ENCODE measurements at regions not wholly inside any gene's neighbourhood (a gene's known extent, or its start where the extent isn't known, plus 50 kb on each side); places are given as distances from the start of the nearest gene placed in this dataset.

DNA sequence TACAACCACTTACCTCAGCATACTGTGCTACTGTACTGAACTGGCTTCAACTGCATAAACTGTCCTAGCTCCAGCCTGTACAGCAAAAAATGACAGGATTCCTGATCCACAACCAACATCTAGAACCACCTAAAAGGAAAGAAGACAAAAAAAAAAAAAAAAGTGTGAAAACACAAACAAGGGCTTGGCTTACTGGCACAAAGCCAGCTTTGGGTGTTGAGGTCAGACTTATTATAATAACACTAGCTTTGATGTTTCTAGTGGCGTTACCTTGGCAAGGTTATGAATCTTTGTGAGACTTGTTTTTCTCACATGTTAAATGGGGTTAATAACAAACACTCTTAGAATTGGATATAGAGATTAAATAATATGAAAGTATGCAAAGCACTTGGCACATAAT, 148.5 kb upstream of the PUM3 start:
- Histone ChIP-seq H3K4me1 (no peaks in the 10 kb centered on the region), H3K4me3 (no peak overlapping the region), H3K9me3 (ENCODE audit: low read depth) (no peaks in the 10 kb centered on the region), H3K79me2 (ENCODE audit: low read depth) (no peaks in the 10 kb centered on the region), H3K9ac (no peak overlapping the region), H3K27me3 (no peaks in the 10 kb centered on the region), H3K27ac (no peak overlapping the region), H4K20me1 (ENCODE audit: low read depth) (no peaks in the 10 kb centered on the region), H2AFZ (replicated peaks) (no peak overlapping the region), H3F3A (ENCODE audit: low read depth) (no peaks in the 10 kb centered on the region), H3K4me2 (no peak overlapping the region), H3K36me3 (no peaks in the 10 kb centered on the region)
- H3K4me1 Mint-ChIP-seq, result no peaks in the 10 kb centered on the region
- H3K36me3 Mint-ChIP-seq, result no peaks in the 10 kb centered on the region
- no peaks in the 10 kb centered on the region for H3K9me3 Mint-ChIP-seq
- no peak overlapping the region for H3K27ac Mint-ChIP-seq
- no peak overlapping the region for H3K4me3 Mint-ChIP-seq
- DNase-seq (ENCODE audit: low spot score), result no peak
- peaks cover 5% of the 10 kb centered on the region for H3K27me3 Mint-ChIP-seq (ENCODE audit: insufficient read depth, low read depth)
- TF ChIP-seq, protein P1, sequence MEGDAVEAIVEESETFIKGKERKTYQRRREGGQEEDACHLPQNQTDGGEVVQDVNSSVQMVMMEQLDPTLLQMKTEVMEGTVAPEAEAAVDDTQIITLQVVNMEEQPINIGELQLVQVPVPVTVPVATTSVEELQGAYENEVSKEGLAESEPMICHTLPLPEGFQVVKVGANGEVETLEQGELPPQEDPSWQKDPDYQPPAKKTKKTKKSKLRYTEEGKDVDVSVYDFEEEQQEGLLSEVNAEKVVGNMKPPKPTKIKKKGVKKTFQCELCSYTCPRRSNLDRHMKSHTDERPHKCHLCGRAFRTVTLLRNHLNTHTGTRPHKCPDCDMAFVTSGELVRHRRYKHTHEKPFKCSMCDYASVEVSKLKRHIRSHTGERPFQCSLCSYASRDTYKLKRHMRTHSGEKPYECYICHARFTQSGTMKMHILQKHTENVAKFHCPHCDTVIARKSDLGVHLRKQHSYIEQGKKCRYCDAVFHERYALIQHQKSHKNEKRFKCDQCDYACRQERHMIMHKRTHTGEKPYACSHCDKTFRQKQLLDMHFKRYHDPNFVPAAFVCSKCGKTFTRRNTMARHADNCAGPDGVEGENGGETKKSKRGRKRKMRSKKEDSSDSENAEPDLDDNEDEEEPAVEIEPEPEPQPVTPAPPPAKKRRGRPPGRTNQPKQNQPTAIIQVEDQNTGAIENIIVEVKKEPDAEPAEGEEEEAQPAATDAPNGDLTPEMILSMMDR (IDR thresholded peaks at IDR 0.05), result no peak
- TF ChIP-seq EZH2phosphoT487 (IDR thresholded peaks at IDR 0.05) (no peak), EZH2 (IDR thresholded peaks at IDR 0.05) (no peak)

DNA sequence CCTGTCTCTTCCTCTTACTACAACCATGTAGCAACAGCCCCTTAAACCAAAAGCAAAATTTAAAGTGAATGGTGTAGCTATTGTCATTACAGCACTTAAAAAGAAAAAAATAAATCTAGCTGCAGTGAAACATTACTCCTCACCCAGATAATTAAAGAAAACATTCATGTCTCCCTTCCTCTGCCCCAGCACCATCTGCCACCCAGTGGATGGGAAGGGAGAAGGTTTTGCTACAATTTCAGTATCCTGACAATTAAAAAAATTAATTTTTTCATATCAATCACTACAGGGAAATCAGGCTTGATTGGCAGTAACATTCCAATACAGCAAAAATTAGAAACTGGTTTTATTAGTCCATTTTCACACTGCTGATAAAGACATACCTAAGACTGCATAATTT, 147.4 kb upstream of the PUM3 start:
- DNase-seq (ENCODE audit: low spot score), result no peak
- no peaks in the 10 kb centered on the region for H3K36me3 ChIP-seq
- H4K20me1 ChIP-seq (ENCODE audit: low read depth), result no peaks in the 10 kb centered on the region
- H3K4me1 ChIP-seq, result no peaks in the 10 kb centered on the region
- no peaks in the 10 kb centered on the region for H3K79me2 ChIP-seq (ENCODE audit: low read depth)
- H3K9me3 ChIP-seq (ENCODE audit: low read depth), result no peaks in the 10 kb centered on the region
- TF ChIP-seq, protein P1 (IDR thresholded peaks at IDR 0.05), result peak; percentile 24
- TF ChIP-seq EZH2phosphoT487 (IDR thresholded peaks at IDR 0.05), result no peak
- no peaks in the 10 kb centered on the region for H3K4me1 Mint-ChIP-seq
- no peak overlapping the region for H3K9ac ChIP-seq
- H2AFZ ChIP-seq (replicated peaks), result no peak overlapping the region
- H3K27ac ChIP-seq, result no peak overlapping the region
- no peak overlapping the region for H3K4me3 Mint-ChIP-seq
- no peaks in the 10 kb centered on the region for H3K36me3 Mint-ChIP-seq
- H3F3A ChIP-seq (ENCODE audit: low read depth), result no peaks in the 10 kb centered on the region
- H3K4me2 ChIP-seq, result no peak overlapping the region
- no peak overlapping the region for H3K4me3 ChIP-seq
- H3K27me3 ChIP-seq, result no peaks in the 10 kb centered on the region
- no peaks in the 10 kb centered on the region for H3K9me3 Mint-ChIP-seq
- H3K27ac Mint-ChIP-seq, result no peak overlapping the region
- peaks cover 5% of the 10 kb centered on the region for H3K27me3 Mint-ChIP-seq (ENCODE audit: insufficient read depth, low read depth)

DNA sequence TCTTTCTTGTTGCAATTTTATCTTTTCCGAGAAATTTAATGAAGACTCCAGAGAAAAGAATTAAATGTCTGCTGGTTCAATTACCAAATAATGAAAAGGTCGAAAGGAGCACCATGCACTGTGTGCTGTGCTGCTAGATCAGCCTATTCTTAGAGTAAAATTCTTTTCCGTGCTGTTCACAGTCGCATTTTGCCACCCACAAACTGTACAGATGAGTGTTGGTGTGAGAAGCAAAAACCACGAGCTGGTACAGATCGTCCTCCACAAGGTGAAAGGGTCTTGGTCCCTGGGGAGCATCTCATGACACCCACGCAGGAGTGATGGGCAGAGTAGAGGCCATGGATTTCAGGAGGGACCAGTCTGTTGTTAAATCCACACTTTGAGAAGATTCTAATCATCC, 143.8 kb upstream of the PUM3 start:
- no peak overlapping the region for H3K27ac Mint-ChIP-seq
- H3K4me1 Mint-ChIP-seq, result no peaks in the 10 kb centered on the region
- TF ChIP-seq, protein P1 (IDR thresholded peaks at IDR 0.05), result no peak
- TF ChIP-seq EZH2 (IDR thresholded peaks at IDR 0.05) (no peak), EZH2phosphoT487 (IDR thresholded peaks at IDR 0.05) (no peak)

More for the DNA sequence above, 143.8 kb upstream of the PUM3 start:
- H3K79me2 ChIP-seq (ENCODE audit: low read depth), result no peaks in the 10 kb centered on the region
- H3K4me1 ChIP-seq, result no peaks in the 10 kb centered on the region
- H3K4me2 ChIP-seq, result no peak overlapping the region
- no peak overlapping the region for H3K4me3 ChIP-seq
- H3K36me3 ChIP-seq, result no peaks in the 10 kb centered on the region
- Mint-ChIP-seq H3K9me3 (no peaks in the 10 kb centered on the region), H3K4me3 (no peak overlapping the region), H3K36me3 (no peaks in the 10 kb centered on the region), H3K27me3 (ENCODE audit: insufficient read depth, low read depth) (peaks cover 5% of the 10 kb centered on the region)
- H3K9ac ChIP-seq, result no peak overlapping the region
- DNase-seq (ENCODE audit: low spot score), result no peak
- no peak overlapping the region for H2AFZ ChIP-seq (replicated peaks)
- no peaks in the 10 kb centered on the region for H3K27me3 ChIP-seq
- H4K20me1 ChIP-seq (ENCODE audit: low read depth), result no peaks in the 10 kb centered on the region
- no peak overlapping the region for H3K27ac ChIP-seq
- no peaks in the 10 kb centered on the region for H3F3A ChIP-seq (ENCODE audit: low read depth)
- H3K9me3 ChIP-seq (ENCODE audit: low read depth), result no peaks in the 10 kb centered on the region
